Colon (tissue), 2 donors: ENCODE measurements at regions not wholly inside any gene's neighbourhood (a gene's known extent, or its start where the extent isn't known, plus 50 kb on each side); places are given as distances from the start of the nearest gene placed in this dataset.

Source experiments
- FAIRE-seq: peaks from 2 replicates; lab custom pipeline; 2012; peaks lifted over from hg19 to GRCh38; lab: Jason Lieb, UNC
- donor health status: control.
- donor health status: control.

DNA sequence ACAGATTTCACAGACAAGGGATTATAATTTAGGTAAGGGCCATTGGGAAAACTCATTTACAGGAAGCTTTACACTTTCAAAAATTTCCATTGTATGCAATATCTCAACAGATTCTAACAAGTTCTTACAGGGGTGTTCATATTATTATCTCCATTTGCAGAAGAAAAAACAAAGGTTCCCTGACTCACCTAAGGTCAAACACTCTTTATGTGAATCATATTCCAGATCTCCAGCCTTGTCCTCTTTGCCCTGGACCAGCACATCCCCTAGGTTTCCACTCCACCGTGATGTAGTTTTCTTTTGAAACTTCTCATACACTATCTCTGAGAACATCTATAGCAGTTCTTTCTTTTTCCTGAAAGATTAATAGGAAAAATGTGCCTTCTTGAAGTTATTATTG, 96.4 kb upstream of the HS3ST1 start:
- FAIRE-seq, result no peak

DNA sequence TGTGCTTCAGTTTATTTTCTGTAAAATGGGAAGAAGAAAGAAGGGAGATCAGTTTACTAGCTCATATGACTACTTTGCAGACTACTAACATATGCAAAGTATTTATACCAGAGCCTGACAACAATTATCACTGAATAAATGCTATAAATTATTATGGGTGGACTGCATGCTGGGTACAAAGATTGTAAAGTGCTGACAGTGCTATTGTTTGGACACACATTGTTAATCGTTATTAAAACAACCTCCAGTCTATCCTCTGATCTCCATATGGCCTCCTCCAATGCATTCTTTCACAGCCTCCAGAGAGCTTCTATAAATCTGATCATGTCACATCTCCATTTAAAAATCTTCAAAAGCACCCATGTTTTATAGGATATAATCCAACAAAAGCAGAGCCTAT, 90.1 kb upstream of the HS3ST1 start:
- FAIRE-seq, result no peak

DNA sequence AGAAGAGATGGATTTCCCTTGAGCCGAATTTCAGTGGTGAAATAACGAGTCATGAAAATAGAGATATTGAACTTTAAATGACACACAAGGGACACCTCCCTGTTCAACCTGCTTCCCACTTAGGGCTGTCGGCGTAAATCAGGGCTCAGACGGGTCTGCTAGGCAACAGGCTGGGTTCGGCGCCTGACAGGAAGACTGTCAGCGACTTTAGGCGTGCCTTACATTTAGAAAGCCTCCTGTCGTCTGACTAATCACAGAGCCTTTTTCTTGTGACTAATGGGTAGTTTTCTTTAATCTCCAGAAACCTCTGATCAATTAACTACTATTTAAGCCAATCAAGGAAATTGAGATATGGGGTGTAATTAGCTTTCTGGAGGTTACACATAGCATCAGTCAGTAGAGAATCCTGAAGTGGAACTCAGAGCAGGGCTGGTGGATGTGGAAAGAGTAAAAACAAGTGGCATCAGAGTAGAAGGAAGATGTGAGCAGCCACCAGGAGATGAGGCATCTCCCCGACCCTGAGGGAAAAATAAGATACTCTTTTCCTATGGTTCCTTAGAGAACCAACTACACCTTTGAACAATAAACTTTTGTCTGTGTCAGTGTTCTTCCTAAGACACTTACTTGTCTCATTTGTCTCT, 86.2 kb upstream of the HS3ST1 start:
- FAIRE-seq, result no peak

DNA sequence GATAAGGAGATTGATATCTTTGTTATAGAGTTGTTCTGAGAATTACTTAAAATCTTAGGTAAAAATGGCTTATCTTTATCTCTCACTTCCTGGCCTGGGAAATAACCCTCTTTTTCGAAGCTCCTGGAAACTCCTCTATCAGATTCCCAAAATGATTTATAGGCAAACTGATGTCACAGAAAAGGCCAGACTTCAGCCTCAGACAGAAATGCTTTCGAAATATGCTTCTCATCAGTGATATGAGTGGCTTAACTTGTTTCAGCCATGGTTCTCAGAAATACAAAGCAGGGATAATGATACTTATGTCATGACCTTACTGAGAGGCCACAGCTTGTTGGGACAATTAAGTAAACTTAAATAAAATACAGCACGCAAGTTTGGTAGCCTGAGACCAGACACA, 85.3 kb upstream of the HS3ST1 start:
- FAIRE-seq, result no peak

DNA sequence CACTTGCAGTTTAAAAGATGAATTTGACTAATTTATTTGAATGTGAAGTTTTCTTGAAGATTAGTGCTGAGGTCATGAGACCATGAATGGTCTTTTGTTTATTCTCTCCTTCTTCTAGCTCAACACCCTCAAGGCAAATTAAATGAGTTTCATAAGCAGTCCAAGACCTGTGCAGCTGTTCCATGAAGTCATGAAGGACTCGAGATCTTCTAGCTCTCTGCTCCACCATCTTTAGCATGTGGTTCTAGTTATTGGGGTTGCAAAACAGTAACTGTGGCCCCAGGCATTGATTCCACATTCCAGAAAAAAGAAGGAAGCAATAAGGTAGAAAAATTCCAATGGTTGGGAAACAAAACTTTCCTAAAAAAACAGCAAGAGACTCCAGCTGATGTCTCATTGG, 84.2 kb upstream of the HS3ST1 start:
- no peak for FAIRE-seq

DNA sequence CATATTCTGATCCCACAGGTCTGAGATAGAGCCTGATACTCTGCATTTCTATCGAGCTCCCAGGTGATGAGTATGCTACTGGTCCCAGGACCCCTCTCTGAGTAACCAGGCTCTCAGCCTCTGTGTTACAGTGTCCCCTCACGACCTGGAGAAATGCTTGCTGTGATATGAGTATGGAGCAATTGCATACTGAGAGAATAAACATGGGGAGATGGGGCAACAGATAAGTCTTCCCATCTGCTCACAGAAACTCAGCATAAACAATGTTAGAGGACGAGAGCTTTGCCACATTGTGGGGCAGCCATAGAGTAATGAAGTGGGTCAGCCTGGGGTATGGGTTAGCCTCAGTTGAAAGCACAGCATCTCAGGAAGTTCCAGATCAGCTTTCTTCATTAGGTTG, 82.6 kb upstream of the HS3ST1 start:
- FAIRE-seq, result no peak

DNA sequence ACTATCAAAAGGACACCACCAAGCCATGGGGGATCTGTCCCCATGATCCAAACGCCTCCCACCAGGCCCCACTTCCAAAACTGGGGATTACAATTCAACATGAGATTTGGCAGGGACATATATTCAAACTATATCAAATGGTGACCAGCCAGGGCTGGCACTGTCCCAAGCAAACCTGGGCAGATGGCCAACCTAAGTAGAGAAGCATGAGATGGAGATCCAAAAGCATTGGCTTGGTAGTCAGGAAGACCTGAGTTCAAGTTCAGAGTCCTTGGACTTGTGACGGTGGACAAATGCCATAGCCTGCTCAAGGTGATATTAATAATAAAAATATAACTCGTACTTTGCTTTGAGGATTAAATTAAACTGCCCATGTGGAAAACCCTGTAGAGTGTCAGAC, 79.2 kb upstream of the HS3ST1 start:
- no peak for FAIRE-seq

DNA sequence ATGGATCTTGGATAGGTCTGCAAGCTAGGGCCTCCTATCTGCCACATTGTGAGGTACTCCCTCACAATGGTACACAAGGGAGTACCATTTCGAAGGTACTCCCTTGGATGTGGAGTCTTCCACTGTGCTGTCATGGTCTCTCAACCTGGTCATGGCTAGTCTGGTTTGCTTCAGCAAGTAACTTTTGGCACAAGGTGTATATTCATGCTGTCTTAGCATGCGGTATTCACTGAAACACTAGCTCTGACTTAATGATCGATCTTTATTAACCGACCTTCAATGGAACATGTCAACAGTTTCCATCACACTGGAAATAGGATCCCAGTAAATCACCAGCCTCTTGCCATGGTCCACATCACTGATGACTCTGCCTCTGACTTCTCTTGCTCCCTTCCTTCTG, 77.5 kb upstream of the HS3ST1 start:
- no peak for FAIRE-seq

DNA sequence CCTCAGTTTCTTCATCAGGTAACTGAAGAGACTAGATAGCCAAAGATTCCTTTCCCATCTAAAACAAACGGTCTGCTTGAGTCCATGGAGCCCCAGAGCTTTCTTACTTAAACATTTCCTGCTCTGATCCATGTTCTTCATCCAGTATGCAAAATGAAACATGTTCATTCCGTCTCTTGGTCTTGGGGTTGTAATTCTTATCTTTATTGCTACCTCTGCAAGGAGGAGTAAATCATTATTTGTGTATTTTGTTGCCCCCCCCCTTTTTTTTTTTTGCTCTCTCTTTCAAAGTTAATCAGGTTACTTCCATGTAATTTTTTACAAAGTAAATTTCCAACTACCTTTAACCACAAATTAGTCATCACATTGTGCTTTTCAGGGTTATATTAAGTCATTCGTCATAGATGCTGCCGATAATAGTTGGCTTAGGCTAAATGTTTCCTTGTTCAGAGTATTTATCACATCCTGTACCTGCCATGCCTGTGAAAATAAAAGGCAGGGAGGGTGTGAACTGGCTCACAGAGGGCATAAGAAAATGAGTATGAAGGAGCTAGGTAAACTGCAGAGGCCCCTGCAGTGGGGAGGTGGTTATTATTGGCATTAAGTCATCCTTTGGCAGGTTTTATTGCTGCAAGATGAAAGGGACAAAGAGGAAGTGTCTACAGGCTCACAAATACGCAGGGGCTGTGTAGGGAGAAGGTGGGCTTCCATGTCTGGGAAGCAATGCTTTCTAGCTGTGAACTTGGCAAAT, 76.7 kb upstream of the HS3ST1 start:
- peak; percentile 5 for FAIRE-seq

DNA sequence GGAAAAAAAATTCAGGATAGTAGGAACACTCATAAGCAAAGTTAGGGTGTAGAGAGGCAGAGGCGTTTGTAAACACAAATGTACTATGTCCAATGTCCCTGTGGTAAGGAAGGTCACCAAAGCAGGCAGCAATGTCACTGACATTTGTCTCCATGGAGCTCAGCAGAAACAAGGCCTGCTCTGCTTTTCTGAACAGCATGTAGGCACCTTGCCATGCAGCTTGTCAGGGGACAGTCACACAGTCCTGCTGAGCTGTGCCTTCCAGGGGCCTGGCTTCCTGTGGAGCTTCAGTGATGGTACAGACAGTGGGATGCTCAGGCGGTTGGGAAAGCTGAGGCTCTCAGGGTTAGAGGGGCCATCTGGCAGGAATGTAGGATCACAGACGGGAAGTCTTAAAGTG, 74.5 kb upstream of the HS3ST1 start:
- FAIRE-seq, result no peak

DNA sequence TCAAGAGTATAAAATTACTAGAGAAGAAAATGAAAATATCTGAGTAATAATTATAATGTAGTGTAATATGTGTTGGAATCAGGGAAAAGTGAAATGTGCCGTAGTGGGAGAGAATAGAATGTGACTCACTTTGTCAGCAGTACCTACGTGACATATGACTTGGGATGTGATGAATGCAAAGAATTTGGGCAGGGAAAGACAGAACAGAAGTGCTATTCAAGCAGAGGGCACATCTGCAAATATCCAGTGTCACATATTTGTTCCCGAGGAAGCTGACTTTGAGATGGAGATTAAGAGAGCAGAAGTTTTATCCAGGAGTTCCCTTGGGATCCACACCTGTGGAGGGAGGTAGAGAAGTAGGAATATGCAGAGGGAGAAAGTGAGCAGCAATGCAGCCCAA, 69.3 kb upstream of the HS3ST1 start:
- FAIRE-seq, result no peak

DNA sequence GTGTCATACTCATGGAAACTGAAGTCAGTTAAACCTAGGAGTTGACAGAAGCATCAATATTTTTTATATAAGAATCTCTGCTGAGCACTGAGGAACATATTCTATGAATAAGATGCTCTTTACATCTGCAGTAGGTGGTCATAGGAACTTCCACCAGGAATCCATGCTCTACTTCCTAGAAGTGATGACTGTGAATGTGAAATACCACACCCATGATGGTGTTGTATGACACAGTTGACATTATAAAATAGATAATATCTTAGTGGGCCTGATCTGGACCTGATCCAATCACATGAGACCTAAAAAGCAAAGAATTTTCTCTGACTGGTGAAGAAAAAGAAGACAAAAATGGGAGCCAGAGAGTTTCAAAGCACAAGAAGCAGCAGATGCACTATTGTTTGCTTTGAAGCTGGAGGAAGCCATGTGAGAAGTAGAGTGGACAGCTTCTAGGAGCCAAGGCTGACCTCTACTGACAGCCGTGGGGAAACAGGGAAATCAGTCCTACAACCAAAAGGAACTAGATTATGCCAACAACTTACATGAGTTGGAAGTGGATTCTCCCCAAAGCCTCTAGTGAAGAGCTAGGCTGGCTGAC, 68.6 kb upstream of the HS3ST1 start:
- FAIRE-seq, result no peak

DNA sequence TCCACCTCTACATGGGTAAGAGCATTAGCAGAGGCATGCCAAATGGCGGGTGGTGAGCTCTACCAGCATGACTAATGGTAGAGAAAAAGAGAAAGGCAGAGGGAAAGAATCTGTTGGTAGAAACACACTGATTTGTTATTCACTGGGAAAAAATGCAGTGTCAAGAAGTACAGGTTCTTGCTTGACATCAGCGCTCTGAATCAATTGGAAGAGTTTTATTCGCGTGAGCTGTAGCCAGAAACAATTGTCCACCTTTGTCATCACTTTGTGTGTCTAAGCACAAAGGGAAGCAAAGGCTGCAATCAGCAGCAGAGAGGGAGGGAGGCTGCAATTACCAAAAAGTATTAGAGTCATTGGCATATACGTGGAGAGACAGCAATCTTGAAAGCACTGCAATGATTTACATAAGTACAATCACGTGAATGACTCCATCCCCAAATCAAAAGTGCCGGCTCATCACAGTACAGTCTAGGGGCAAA, 67.7 kb upstream of the HS3ST1 start:
- FAIRE-seq, result no peak

DNA sequence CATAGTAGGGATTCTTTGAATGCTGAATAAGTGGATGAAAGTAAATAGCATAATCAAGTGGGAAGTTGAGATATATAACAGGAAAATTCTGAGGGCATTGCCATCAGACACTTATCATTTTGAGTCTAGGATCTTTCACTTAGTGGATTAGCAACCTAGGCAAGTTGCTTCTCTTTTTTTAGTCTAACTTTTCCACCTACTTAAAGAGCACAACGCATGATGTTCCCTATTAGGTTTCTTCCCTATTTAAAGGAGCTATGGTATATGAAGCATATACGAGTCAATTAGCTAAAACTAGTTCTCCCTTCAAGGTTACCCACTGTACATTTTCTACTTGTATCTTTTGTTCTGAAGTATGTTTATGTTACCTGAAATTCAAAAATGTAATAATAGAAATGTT, 67.1 kb upstream of the HS3ST1 start:
- FAIRE-seq, result no peak

DNA sequence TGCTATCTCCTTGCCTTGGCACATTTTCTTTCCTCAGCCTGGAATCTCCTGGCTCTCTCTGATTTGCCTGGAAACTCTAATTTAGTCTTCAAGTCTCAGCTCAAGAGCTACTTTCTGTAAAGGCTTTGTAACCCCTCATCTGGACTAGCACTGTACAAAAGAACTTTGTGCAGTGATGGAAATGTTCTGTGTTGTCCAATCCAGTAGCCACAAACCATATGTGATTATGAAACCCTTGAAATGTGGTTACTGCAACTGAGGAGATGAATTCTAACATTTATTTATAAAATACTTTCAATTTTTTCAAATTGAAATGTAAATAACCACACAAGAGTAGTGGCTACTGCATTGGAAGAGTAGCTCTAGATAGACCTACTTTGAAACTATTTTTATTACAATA, 66.6 kb upstream of the HS3ST1 start:
- FAIRE-seq, result no peak

DNA sequence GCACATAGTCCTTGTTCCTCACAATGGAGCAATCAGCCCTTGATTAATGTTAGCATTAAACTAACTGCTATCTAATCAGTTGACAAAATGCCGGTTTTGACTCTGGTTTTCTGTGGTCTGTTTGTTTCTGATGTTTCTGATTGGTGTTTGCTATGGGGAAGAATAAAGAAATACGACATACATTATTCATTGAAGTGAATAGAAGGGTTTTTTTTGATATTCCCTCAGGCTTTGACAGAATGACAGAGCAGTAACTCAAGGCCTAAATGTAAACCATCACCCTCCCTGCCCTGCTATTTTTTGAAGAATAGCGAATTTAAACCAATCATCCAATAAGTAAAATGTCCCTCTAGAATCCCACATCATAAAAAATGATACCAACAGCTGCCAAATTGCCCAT, 65.5 kb upstream of the HS3ST1 start:
- FAIRE-seq, result no peak

DNA sequence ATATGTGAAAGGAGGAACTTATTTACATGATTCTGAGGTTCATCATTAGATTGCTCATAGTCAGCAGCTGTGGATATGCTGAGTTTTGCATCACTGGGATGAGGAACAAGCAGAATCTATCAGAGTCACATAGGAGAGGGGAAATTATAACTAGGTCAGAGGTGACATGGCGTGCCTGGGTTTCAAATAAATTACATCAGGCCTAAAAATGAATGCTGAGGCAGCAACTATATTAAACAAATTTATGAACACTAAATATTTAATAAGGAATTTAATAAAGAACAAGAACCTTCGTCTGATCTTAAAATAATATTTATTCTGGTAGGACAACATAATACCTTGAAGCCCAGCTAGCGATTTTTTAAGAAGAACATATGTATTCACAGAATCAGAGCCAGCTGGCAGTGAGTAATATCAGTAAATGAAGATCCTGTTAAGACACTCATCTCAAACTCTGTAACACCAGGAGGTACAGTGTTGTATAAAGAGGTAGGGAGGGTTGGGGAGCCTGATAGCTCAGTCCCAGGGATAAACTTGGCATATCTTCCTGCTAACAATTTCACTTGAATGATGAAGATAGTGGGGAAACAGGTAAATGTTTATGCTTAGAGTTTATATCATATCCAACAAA, 60.9 kb upstream of the HS3ST1 start:
- FAIRE-seq, result no peak

DNA sequence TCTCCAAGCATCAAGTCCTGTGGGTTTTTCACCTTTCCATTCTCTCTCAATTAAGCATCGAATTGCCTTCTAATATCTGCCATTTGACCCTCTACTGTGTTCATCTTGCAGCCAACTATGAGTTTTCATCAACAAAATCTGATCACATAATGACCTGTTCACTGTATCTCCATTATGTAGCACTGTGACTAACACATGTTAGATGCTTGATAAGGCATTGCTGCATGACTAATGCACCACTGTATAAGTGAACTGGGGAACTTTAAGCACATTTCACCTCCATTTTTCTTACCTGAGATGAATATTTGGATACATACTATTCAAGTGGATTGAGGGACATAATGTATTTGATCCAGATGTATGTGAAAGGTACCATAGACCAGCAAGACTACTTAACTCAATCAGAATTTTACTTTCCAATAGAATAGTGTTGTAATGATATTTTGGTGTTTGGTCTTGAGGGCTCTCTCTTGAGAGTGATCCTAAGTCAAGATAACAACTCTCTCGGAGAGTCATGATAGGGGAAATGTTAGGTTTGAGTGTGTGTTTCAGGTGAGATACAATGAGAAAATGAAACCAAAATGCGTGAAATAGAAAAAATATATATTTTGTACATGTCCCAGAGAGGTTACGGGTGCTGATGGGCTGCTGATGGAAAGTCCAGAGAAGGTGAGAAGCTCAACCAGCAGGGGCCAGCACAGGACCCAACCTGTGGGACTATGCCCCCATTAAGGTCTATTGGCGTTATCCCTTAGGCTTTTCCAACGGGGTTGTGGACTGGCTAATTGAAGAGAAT, 60.2 kb upstream of the HS3ST1 start:
- no peak for FAIRE-seq

DNA sequence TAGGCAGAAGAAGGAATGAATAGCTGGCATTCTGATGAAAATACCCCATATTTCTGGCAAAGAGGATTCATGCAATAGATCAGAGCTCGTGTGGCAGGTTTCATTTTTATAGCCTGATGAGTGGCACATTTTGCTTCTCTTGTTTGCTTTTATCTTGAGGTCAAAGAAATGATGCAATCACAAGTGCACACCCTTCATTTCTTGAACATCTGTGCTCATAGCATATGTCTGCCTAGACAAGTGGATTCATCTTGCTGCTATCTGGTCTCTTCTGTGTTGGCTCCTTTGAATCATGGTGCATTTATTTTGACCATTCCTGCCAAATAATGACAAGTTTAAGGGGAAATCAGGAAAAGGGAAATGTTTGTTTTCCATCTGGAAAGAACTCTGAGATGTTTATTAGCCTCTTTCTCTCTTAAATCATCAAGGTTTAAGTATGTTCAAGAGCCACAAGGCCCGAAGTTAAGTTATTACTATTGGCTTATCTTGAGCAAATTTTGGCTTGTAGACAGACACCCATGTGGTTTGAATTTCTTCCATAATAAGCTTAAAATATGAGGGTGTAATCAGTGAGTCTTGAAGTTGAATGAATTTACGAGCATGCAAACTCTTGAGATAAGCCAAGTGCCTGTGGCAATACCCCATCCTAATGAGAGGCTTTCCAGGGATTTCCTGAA, 59.3 kb upstream of the HS3ST1 start:
- no peak for FAIRE-seq

DNA sequence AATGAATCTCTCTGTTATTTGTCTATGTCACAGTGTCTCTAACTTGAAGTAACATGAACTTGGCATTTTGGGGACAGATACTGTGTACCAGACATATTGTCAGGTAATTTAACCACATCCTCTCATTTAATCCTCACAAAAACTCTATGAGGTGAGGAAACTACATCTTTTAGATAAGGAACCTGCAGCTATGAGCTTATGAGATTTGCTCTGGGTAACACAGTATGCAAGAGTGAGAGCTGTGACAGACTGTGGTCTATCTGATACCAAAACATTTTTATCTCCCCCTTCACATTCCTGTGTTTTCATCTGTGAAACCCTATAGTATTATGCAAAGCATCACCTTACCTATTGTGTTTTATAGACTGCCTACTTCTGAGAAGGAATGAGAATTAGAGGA, 58.4 kb upstream of the HS3ST1 start:
- no peak for FAIRE-seq

DNA sequence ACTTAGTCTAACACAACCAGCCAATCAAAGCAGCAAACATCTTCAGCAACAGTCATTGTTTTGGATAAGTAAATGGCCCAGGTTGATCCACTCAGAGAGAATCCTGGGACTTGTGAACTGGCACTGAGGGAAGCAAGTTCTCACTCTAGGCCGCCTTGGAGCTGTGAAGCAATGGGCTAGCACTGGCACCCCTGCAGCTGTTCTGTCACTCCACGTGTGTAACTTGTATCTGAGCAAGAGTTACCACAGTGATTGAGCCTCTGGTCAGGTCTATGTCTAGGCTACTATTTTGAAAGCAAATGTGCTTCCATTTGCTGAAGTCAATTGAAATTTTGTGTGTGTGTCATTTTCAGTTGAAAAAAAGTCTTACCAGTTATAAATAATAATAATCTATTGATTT, 57.2 kb upstream of the HS3ST1 start:
- FAIRE-seq, result no peak

DNA sequence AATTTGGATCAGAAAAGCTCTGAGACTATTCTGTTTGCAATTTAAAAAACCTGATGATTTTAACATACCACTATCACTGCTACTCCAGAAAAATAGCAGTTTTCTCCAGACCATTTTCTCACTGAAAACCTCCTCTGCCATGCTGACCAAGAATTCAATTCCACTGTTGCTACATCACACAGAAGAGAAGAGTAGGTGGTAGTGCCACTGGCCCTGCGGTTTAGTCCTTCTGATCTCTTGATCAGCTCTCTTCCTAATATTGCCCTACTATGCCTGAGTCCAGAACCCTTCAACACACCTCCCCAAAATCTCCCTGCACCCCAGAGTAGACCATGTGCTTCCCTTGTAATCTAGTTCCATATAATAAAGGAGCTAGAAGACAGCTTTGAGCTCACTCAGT, 55.8 kb upstream of the HS3ST1 start:
- FAIRE-seq, result no peak
